ENCODE measurements at regions not wholly inside any gene's neighbourhood (a gene's known extent, or its start where the extent isn't known, plus 50 kb on each side); places are given as distances from the start of the nearest gene placed in this dataset.

DNA sequence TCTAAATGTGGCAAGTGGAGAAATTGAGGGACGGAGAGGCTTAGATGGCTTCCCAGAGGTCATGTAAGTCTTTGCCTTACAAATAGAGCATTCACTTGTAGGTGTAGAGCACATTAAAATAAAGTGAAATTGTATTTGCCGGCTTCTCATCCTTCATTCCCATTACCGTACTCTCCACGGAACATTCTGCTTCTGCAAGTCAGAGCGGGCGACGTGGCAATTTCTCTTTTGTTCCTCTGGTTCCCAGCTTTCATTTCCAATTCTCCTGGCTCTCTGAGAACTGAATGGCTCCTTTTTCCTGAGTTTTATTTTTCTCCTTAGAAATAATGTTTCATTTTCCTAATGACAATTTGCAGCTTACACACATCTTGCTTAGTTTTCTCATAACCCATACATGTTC lies 51.3 kb upstream of the PFKP start:
- WGBS (ENCODE audit: insufficient coverage, low coverage, low lambda C conversion rate, missing lambda C conversion rate) = 61% methylated on average over 7 of the region's 7 CpGs
- intact Hi-C loops (cut with DNase I) = no loop called here
- Histone ChIP-seq H3K27ac (no peak overlapping the region), H3K36me3 (no peaks in the 10 kb centered on the region), H3K9me3 (no peaks in the 10 kb centered on the region), H3K4me1 (no peaks in the 10 kb centered on the region), H3K27me3 (no peaks in the 10 kb centered on the region), H3K4me3 (no peak overlapping the region)
- DNase-seq = no peak
- TF ChIP-seq, protein P1, sequence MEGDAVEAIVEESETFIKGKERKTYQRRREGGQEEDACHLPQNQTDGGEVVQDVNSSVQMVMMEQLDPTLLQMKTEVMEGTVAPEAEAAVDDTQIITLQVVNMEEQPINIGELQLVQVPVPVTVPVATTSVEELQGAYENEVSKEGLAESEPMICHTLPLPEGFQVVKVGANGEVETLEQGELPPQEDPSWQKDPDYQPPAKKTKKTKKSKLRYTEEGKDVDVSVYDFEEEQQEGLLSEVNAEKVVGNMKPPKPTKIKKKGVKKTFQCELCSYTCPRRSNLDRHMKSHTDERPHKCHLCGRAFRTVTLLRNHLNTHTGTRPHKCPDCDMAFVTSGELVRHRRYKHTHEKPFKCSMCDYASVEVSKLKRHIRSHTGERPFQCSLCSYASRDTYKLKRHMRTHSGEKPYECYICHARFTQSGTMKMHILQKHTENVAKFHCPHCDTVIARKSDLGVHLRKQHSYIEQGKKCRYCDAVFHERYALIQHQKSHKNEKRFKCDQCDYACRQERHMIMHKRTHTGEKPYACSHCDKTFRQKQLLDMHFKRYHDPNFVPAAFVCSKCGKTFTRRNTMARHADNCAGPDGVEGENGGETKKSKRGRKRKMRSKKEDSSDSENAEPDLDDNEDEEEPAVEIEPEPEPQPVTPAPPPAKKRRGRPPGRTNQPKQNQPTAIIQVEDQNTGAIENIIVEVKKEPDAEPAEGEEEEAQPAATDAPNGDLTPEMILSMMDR (IDR thresholded peaks at IDR 0.05) = no peak
- no peak for TF ChIP-seq POLR2A (IDR thresholded peaks at IDR 0.05)
- ATAC-seq = no peak

- Histone ChIP-seq H3K4me3 (no peak overlapping the region), H3K36me3 (no peaks in the 10 kb centered on the region), H3K27ac (no peak overlapping the region), H3K27me3 (no peaks in the 10 kb centered on the region), H3K4me1 (no peaks in the 10 kb centered on the region), H3K9me3 (no peaks in the 10 kb centered on the region)
- no peak for ATAC-seq
- intact Hi-C loops (cut with DNase I) = no loop called here
- TF ChIP-seq, protein P1 (IDR thresholded peaks at IDR 0.05) = no peak
- no peak for TF ChIP-seq POLR2A (IDR thresholded peaks at IDR 0.05)
- 46% methylated on average over 9 of the region's 9 CpGs for WGBS (ENCODE audit: insufficient coverage, low coverage, low lambda C conversion rate, missing lambda C conversion rate)
- no peak for DNase-seq
Observed at GRCh38 chr10:3014968-3015367, 52.4 kb upstream of the PFKP start.

DNA sequence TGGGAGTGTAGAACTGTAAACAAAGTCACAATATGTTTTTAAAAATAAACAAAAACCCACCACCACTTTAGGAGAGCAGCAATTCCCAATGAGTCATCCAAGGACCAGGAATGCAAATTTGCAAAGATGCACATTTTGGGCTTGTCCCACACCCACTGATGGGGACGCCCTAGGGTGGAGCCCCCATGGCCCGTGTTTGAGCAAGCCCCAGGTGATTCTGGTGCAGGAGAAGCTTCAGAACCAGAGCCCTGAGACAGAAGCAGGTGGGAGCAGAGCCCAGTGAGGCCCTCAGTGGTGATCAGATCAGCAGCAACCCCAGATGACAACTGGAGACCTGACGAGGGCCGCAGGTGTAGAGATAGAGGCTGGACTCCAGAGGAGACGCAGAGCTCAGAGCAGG lies 55.1 kb upstream of the PFKP start:
- no peaks in the 10 kb centered on the region for H3K9me3 ChIP-seq
- DNase-seq (no peak), ATAC-seq (no peak)
- intact Hi-C loops (cut with DNase I) = no loop called here
- no peaks in the 10 kb centered on the region for H3K27me3 ChIP-seq
- H3K27ac ChIP-seq = no peak overlapping the region
- TF ChIP-seq, protein P1 (IDR thresholded peaks at IDR 0.05) = no peak
- no peak for TF ChIP-seq POLR2A (IDR thresholded peaks at IDR 0.05)
- H3K36me3 ChIP-seq = no peaks in the 10 kb centered on the region
- H3K4me1 ChIP-seq = no peaks in the 10 kb centered on the region
- H3K4me3 ChIP-seq = no peak overlapping the region
- WGBS (ENCODE audit: insufficient coverage, low coverage, low lambda C conversion rate, missing lambda C conversion rate) = 63% methylated on average over 3 of the region's 5 CpGs

DNA sequence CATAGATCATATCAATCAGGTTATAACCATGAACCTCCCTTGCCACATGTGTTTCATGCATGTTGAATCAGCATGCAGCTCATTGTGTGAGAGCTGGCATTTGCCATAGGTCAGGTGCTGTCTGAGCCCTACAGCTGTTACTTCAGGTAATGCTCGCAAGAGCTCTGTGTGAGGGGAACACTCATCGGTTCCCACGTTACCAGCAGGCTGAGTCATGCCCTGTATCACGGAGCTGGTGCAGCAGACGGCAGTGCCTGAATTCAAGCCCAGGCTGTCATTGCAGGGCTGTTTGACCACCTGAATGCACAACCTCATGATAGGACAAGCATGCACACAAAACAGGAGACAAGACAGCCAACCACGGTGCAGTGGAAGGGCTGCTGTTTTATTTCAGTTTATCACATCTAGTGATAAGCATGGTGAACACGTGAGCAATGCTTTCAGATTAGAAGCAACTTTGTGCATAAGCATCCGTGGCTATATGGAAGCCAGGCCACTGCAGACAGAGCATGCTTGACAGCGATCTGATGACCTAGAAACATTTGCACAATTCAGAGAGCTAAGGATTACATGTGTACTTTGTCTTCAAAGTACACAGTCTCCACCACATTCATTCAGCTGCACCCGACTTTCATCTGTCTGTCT lies 56.4 kb upstream of the PFKP start:
- intact Hi-C loops (cut with DNase I) = no loop called here
- ATAC-seq (no peak), DNase-seq (no peak)
- TF ChIP-seq, protein P1 (IDR thresholded peaks at IDR 0.05) = no peak
- no peaks in the 10 kb centered on the region for H3K27me3 ChIP-seq
- H3K9me3 ChIP-seq = no peaks in the 10 kb centered on the region
- H3K27ac ChIP-seq = no peak overlapping the region
- H3K36me3 ChIP-seq = no peaks in the 10 kb centered on the region
- 22% methylated on average over 5 of the region's 10 CpGs for WGBS (ENCODE audit: insufficient coverage, low coverage, low lambda C conversion rate, missing lambda C conversion rate)
- no peak overlapping the region for H3K4me3 ChIP-seq
- H3K4me1 ChIP-seq = no peaks in the 10 kb centered on the region

DNA sequence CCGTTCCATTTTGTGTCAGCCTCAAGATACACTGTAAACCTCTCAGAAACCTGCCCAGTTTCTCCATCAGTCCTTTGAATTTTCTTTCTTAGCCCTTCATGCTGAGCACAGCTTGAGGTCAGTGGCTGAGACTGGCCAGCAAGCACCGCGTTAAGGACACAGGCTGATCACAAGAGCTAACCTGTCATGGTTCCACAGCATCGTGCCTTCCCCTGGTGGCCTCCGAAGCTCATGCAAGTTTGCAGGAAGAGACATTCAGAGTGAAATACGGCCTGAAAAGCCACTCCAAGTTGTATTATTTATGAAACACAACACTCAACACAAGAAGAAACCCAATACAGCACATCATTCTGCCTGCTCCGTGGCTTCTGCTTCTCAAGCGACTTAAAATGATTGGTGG lies 57.0 kb upstream of the PFKP start:
- intact Hi-C loops (cut with DNase I) = no loop called here
- no peaks in the 10 kb centered on the region for H3K36me3 ChIP-seq
- DNase-seq = no peak
- no peak for ATAC-seq
- WGBS (ENCODE audit: insufficient coverage, low coverage, low lambda C conversion rate, missing lambda C conversion rate) = 45% methylated on average over 8 of the region's 8 CpGs
- H3K4me1 ChIP-seq = no peaks in the 10 kb centered on the region
- no peaks in the 10 kb centered on the region for H3K27me3 ChIP-seq
- no peak overlapping the region for H3K4me3 ChIP-seq
- TF ChIP-seq, protein P1 (IDR thresholded peaks at IDR 0.05) = no peak
- no peak for TF ChIP-seq POLR2A (IDR thresholded peaks at IDR 0.05)
- no peaks in the 10 kb centered on the region for H3K9me3 ChIP-seq
- no peak overlapping the region for H3K27ac ChIP-seq

Data from right lobe of liver (tissue), 6 donors.